Astrocyte (in vitro differentiated cells and primary cell): ENCODE measurements at regions not wholly inside any gene's neighbourhood (a gene's known extent, or its start where the extent isn't known, plus 50 kb on each side); places are given as distances from the start of the nearest gene placed in this dataset.
"Not testable (repeated sequence)": the region's sequence is repeated elsewhere in the genome, so short reads cannot be mapped to it uniquely, and the experiment has no call there.

ENCODE experiments used
- DNase-seq: peaks from one replicate; pipeline ENCODE4 v3.0.0-alpha.2; 2010; ENCODE audit warnings: low read depth
- FAIRE-seq: peaks from 2 replicates; lab custom pipeline; 2011; peaks lifted over from hg19 to GRCh38; lab: Jason Lieb, UNC
- H2AFZ ChIP-seq: 2 replicates; pipeline ENCODE4 v1.6.0; 2012; ENCODE audit warnings: low read depth, low read length, inconsistent platforms
- H3K27ac ChIP-seq: 2 replicates; pipeline ENCODE4 v1.5.1; 2011; ENCODE audit warnings: low read depth, low read length, inconsistent platforms
- H3K27me3 ChIP-seq: 2 replicates; pipeline ENCODE4 v1.6.0; 2011; ENCODE audit warnings: low read length, inconsistent platforms; ENCODE audit not compliant: insufficient read depth
- H3K36me3 ChIP-seq: 2 replicates; pipeline ENCODE4 v1.5.1; 2011; ENCODE audit warnings: low read length, inconsistent platforms; ENCODE audit not compliant: insufficient read depth
- H3K4me1 ChIP-seq: 2 replicates; pipeline ENCODE4 v1.5.1; 2011; ENCODE audit warnings: low read length, inconsistent platforms; ENCODE audit not compliant: insufficient read depth
- H3K4me2 ChIP-seq: 2 replicates; pipeline ENCODE4 v1.6.0; 2012; ENCODE audit warnings: low read length, inconsistent platforms
- H3K4me3 ChIP-seq: 2 replicates; pipeline ENCODE4 v1.5.1; 2011; ENCODE audit warnings: low read depth, mild to moderate bottlenecking, low read length, inconsistent platforms; ENCODE audit not compliant: insufficient read depth
- H3K79me2 ChIP-seq: 2 replicates; pipeline ENCODE4 v1.6.0; 2012; ENCODE audit warnings: mild to moderate bottlenecking, low read length, inconsistent platforms; ENCODE audit not compliant: insufficient read depth
- H3K9ac ChIP-seq: 2 replicates; pipeline ENCODE4 v1.6.0; 2012; ENCODE audit warnings: mild to moderate bottlenecking, low read length, inconsistent platforms
- H3K9me3 ChIP-seq: 2 replicates; pipeline ENCODE4 v1.5.1; 2012; ENCODE audit warnings: low read depth, mild to moderate bottlenecking, low read length, inconsistent platforms; ENCODE audit not compliant: insufficient read depth
- H4K20me1 ChIP-seq: 2 replicates; pipeline ENCODE4 v1.6.0; 2012; ENCODE audit warnings: low read length, inconsistent platforms; ENCODE audit not compliant: insufficient read depth
- H3K27ac Mint-ChIP-seq: one replicate; pipeline ENCODE4 v1.8.0; 2021; ENCODE audit warnings: mild to moderate bottlenecking, mixed read lengths; ENCODE audit not compliant: unreplicated experiment
- H3K27me3 Mint-ChIP-seq: one replicate; pipeline ENCODE4 v1.8.0; 2021; ENCODE audit warnings: low read depth, mixed read lengths; ENCODE audit not compliant: unreplicated experiment
- H3K36me3 Mint-ChIP-seq: one replicate; pipeline ENCODE4 v1.8.0; 2021; ENCODE audit warnings: low read depth, mixed read lengths; ENCODE audit not compliant: unreplicated experiment
- H3K4me1 Mint-ChIP-seq: one replicate; pipeline ENCODE4 v1.8.0; 2021; ENCODE audit warnings: low read depth, mixed read lengths; ENCODE audit not compliant: unreplicated experiment
- H3K4me3 Mint-ChIP-seq: one replicate; pipeline ENCODE4 v1.8.0; 2021; ENCODE audit warnings: mild to moderate bottlenecking, moderate library complexity, mixed read lengths; ENCODE audit not compliant: unreplicated experiment
- H3K9me3 Mint-ChIP-seq: one replicate; pipeline ENCODE4 v1.8.0; 2021; ENCODE audit warnings: mild to moderate bottlenecking, mixed read lengths; ENCODE audit not compliant: unreplicated experiment

DNA sequence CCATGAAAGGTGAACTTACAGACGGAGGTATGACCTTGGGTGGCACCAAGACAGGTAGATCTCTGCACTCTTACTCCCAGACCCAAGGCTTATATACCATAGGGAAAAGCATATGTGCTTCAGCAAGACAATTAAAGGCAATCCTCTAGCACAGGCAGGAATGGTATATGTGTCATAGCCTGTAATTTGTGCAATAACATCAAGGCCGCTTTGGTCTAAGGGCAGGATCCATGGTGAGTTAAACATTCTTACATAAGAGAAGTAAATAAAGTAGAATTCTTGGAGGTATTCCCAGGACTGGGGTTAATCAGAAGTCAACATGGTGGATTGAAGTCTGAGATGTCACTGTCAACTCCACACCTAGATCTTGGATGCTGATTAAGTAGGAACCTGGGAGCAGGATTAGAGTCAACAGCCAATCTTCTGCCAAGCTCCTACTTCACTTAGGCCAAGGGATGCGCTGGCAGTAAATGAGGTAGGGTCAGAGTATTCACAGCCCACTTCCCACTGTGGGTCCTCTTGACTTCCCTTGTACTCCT, 143.0 kb downstream of the ATP6V0E2 start:
- not testable (repeated sequence) for H3K4me1 Mint-ChIP-seq, H3K36me3 ChIP-seq, H2AFZ ChIP-seq, H3K36me3 Mint-ChIP-seq, H3K27ac ChIP-seq, DNase-seq, H4K20me1 ChIP-seq, H3K27ac Mint-ChIP-seq, H3K4me1 ChIP-seq, H3K9ac ChIP-seq, H3K27me3 ChIP-seq, H3K9me3 ChIP-seq, H3K9me3 Mint-ChIP-seq, H3K79me2 ChIP-seq, H3K4me3 ChIP-seq, H3K4me3 Mint-ChIP-seq, H3K4me2 ChIP-seq, FAIRE-seq
- H3K27me3 Mint-ChIP-seq: peaks cover 12% of the 10 kb centered on the region

DNA sequence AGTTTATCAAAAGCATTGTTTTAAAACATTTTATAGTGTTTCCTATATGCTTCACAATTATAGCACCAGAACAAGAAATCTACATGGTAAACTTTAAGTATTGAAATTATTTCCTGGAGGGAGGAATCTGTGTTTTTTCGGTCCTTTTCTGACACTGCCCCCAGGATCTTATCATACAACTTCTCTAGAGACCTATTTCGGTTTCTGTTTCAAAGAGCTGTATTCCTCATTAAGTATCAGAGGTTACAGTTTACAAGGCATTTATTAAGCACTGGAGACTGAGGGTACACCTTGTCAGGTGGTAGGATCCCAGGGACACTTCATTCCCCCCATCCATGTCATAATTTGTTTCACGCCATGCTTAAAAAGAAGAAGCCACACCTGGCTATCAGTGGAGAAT, 146.4 kb downstream of the ATP6V0E2 start:
- not testable (repeated sequence) for H3K9me3 ChIP-seq, H3K27ac ChIP-seq, H4K20me1 ChIP-seq, H3K9ac ChIP-seq, FAIRE-seq, H3K4me2 ChIP-seq, H3K4me3 ChIP-seq, H3K36me3 ChIP-seq, H3K4me1 Mint-ChIP-seq, H3K4me1 ChIP-seq, H3K9me3 Mint-ChIP-seq, H3K27me3 ChIP-seq, H3K27ac Mint-ChIP-seq, DNase-seq, H3K36me3 Mint-ChIP-seq, H3K4me3 Mint-ChIP-seq, H3K79me2 ChIP-seq, H2AFZ ChIP-seq
- peaks cover 15% of the 10 kb centered on the region for H3K27me3 Mint-ChIP-seq

- not testable (repeated sequence) for H3K4me3 ChIP-seq, H3K9me3 ChIP-seq, H2AFZ ChIP-seq, H3K9me3 Mint-ChIP-seq, DNase-seq, H3K4me2 ChIP-seq, H3K4me1 ChIP-seq, H3K36me3 Mint-ChIP-seq, H3K27ac Mint-ChIP-seq, H3K36me3 ChIP-seq, FAIRE-seq, H3K27me3 ChIP-seq, H3K27ac ChIP-seq, H4K20me1 ChIP-seq, H3K27me3 Mint-ChIP-seq, H3K4me3 Mint-ChIP-seq, H3K9ac ChIP-seq, H3K79me2 ChIP-seq, H3K4me1 Mint-ChIP-seq
These were observed 151.1 kb downstream of the ATP6V0E2 start for GRCh38 chr7:150024550-150025490.

DNA sequence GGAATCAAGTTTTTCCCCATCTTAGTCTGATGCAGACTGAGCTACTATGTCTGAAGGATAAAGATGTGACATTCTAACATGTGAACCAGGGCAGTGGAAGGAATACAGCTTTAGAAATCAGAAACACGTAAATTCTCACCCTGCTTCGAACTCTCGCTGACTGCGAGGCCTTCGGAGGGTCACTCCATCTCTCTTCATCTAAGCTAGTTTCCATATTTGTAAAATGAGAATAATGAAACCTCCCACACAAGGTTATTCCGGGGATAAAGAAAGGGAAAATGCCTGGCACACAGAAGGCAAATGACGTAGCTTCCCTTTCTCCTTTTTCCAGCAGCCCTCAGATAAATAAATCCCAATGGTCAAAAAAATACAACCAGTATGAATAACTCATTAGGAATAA, 152.0 kb downstream of the ATP6V0E2 start:
- not testable (repeated sequence) for H2AFZ ChIP-seq, H3K4me3 Mint-ChIP-seq, H3K4me3 ChIP-seq, H3K27ac ChIP-seq, H3K4me1 Mint-ChIP-seq, H3K79me2 ChIP-seq, H3K9me3 ChIP-seq, H3K4me1 ChIP-seq, H3K27me3 ChIP-seq, H3K9me3 Mint-ChIP-seq, H3K27ac Mint-ChIP-seq, H4K20me1 ChIP-seq, DNase-seq, H3K27me3 Mint-ChIP-seq, H3K4me2 ChIP-seq, FAIRE-seq, H3K36me3 Mint-ChIP-seq, H3K36me3 ChIP-seq, H3K9ac ChIP-seq

- H3K79me2 ChIP-seq, H3K4me3 Mint-ChIP-seq, H3K9ac ChIP-seq, H4K20me1 ChIP-seq, H3K4me3 ChIP-seq, FAIRE-seq, H3K9me3 ChIP-seq, DNase-seq, H3K4me1 Mint-ChIP-seq, H3K27ac Mint-ChIP-seq, H3K4me2 ChIP-seq, H3K36me3 Mint-ChIP-seq, H3K27me3 ChIP-seq, H3K36me3 ChIP-seq, H3K9me3 Mint-ChIP-seq, H2AFZ ChIP-seq, H3K27ac ChIP-seq, H3K4me1 ChIP-seq: not testable (repeated sequence)
- peaks cover 13% of the 10 kb centered on the region for H3K27me3 Mint-ChIP-seq
These were observed 154.7 kb downstream of the ATP6V0E2 start for GRCh38 chr7:150028344-150029012.
